GM18867 (cell line): ENCODE measurements at regions not wholly inside any gene's neighbourhood (a gene's known extent, or its start where the extent isn't known, plus 50 kb on each side); places are given as distances from the start of the nearest gene placed in this dataset.

ENCODE experiments used
- ATAC-seq: cut with Tn5 transposase; IDR thresholded peaks from one replicate; pipeline ENCODE4 v1.9.1; 2021; ENCODE audit warnings: mild to moderate bottlenecking, moderate library complexity; ENCODE audit not compliant: unreplicated experiment

GRCh38 chr6:169048185-169048864 is 205.3 kb downstream of the THBS2 start:
- ATAC-seq: no peak

- no peak for ATAC-seq
Observed at GRCh38 chr6:169047345-169047744, 206.3 kb downstream of the THBS2 start.

- no peak for ATAC-seq
Observed at GRCh38 chr6:169046483-169047192, 207.0 kb downstream of the THBS2 start.

GRCh38 chr6:169046021-169046420 is 207.6 kb downstream of the THBS2 start:
- ATAC-seq: no peak

- ATAC-seq: no peak
Observed at GRCh38 chr6:169045486-169045885, 208.2 kb downstream of the THBS2 start.

GRCh38 chr6:169044381-169045230 is 209.0 kb downstream of the THBS2 start:
- no peak for ATAC-seq

GRCh38 chr6:169042061-169042460 is 211.6 kb downstream of the THBS2 start:
- no peak for ATAC-seq

GRCh38 chr6:169041078-169041477 is 212.6 kb downstream of the THBS2 start:
- no peak for ATAC-seq

- no peak for ATAC-seq
Observed at GRCh38 chr6:169038691-169039090, 215.0 kb downstream of the THBS2 start.

- ATAC-seq: no peak
Observed at GRCh38 chr6:169035385-169036240, 218.0 kb downstream of the THBS2 start.

- no peak for ATAC-seq
Observed at GRCh38 chr6:169034516-169035167, 219.0 kb downstream of the THBS2 start.

GRCh38 chr6:169029861-169030260 is 223.8 kb downstream of the THBS2 start:
- no peak for ATAC-seq

- no peak for ATAC-seq
Observed at GRCh38 chr6:169028343-169028742, 225.3 kb downstream of the THBS2 start.

GRCh38 chr6:169026175-169026574 is 227.5 kb downstream of the THBS2 start:
- ATAC-seq: no peak

- ATAC-seq: no peak
Observed at GRCh38 chr6:169024047-169024660, 229.5 kb downstream of the THBS2 start.

GRCh38 chr6:169023161-169023874 is 230.3 kb downstream of the THBS2 start:
- ATAC-seq: no peak

GRCh38 chr6:169022079-169022478 is 231.6 kb downstream of the THBS2 start:
- ATAC-seq: no peak

- no peak for ATAC-seq
Observed at GRCh38 chr6:169020821-169021220, 232.8 kb downstream of the THBS2 start.
